Mucosa of descending colon (tissue), 3 donors: ENCODE measurements at regions not wholly inside any gene's neighbourhood (a gene's known extent, or its start where the extent isn't known, plus 50 kb on each side); places are given as distances from the start of the nearest gene placed in this dataset.

ENCODE experiments used
- ATAC-seq: fragments of 200-7000 bp; cut with Tn5 transposase; one replicate; pipeline ENCODE4 v1.9.1; 2020; ENCODE audit warnings: mild to moderate bottlenecking, moderate library complexity
- DNase-seq, 3 donors: peaks; one replicate each; pipeline ENCODE4 v3.0.0-alpha.2; 2020
- H3K36me3 ChIP-seq: fragments of 200-600 bp; one replicate; pipeline ENCODE4 v1.8.0; 2021; ENCODE audit warnings: low read depth, mild to moderate bottlenecking
- H3K4me1 ChIP-seq: fragments of 200-600 bp; one replicate; pipeline ENCODE4 v1.8.0; 2021; ENCODE audit warnings: low read depth, mild to moderate bottlenecking
- H3K4me3 ChIP-seq: fragments of 200-600 bp; one replicate; pipeline ENCODE4 v1.8.0; 2021; ENCODE audit warnings: mild to moderate bottlenecking
- H3K9me3 ChIP-seq: fragments of 200-600 bp; one replicate; pipeline ENCODE4 v1.8.0; 2021; ENCODE audit warnings: mild to moderate bottlenecking
- intact Hi-C, 2 donors: fragments of 100-400 bp; cut with DNase I in 1 of 2; cut with micrococcal nuclease in 1 of 2; formaldehyde crosslinking; loops; one replicate each; pipeline versions ENCODE4 v1.11.0 to v1.11.1; 2022; cut with DNase I, micrococcal nuclease
- TF ChIP-seq, protein P1 (sequence below): fragments of 200-600 bp; IDR thresholded peaks from one replicate; pipeline ENCODE4 v1.8.0; 2022; ENCODE audit warnings: antibody characterized with exemption, mild to moderate bottlenecking
- donor health status: DM: no; HTN: no; CAD: no; lungs with moderate emphysema.
- donor health status: DM: no; HTN: no; CAD: no.
- donor health status: DM: no; HTN: yes; CAD: no.

GRCh38 chr11:45067966-45068365 lies 78.5 kb upstream of the PRDM11 start:
- H3K4me3 ChIP-seq = no peak overlapping the region
- ATAC-seq (no peak), DNase-seq (no peak)
- H3K4me1 ChIP-seq = no peaks in the 10 kb centered on the region
- no peaks in the 10 kb centered on the region for H3K9me3 ChIP-seq
- TF ChIP-seq, protein P1, sequence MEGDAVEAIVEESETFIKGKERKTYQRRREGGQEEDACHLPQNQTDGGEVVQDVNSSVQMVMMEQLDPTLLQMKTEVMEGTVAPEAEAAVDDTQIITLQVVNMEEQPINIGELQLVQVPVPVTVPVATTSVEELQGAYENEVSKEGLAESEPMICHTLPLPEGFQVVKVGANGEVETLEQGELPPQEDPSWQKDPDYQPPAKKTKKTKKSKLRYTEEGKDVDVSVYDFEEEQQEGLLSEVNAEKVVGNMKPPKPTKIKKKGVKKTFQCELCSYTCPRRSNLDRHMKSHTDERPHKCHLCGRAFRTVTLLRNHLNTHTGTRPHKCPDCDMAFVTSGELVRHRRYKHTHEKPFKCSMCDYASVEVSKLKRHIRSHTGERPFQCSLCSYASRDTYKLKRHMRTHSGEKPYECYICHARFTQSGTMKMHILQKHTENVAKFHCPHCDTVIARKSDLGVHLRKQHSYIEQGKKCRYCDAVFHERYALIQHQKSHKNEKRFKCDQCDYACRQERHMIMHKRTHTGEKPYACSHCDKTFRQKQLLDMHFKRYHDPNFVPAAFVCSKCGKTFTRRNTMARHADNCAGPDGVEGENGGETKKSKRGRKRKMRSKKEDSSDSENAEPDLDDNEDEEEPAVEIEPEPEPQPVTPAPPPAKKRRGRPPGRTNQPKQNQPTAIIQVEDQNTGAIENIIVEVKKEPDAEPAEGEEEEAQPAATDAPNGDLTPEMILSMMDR = no peak
- H3K36me3 ChIP-seq = no peaks in the 10 kb centered on the region
- intact Hi-C loops = no loop called here

DNA sequence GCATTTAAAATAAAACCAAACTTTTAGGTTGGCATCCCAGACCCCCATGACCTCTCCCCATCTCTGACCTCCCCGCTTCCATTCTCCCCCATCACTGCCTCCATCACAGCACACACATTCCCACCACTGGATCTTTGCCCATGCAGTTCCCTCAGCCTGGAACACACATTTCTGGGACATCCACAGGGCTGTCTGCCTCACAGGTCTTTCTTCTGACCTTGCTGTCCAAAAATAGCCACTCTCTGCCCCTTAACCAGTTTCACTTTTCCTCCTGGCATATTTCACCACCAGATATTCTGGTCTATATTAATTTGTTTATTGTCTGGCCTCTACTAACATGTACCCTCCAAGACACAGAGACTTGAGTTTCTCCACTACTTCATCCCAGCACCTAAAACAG lies 75.2 kb upstream of the PRDM11 start:
- Histone ChIP-seq H3K4me1 (no peaks in the 10 kb centered on the region), H3K4me3 (no peak overlapping the region), H3K36me3 (no peaks in the 10 kb centered on the region), H3K9me3 (no peaks in the 10 kb centered on the region)
- intact Hi-C loops = no loop called here
- ATAC-seq = no peak
- TF ChIP-seq, protein P1 = no peak
- DNase-seq = no peak

- no peaks in the 10 kb centered on the region for H3K4me1 ChIP-seq
- ATAC-seq = peak; percentile 62
- DNase-seq = no peak
- TF ChIP-seq, protein P1 = no peak
- H3K4me3 ChIP-seq = no peak overlapping the region
- no peaks in the 10 kb centered on the region for H3K9me3 ChIP-seq
- intact Hi-C loops = no loop called here
- H3K36me3 ChIP-seq = no peaks in the 10 kb centered on the region
Observed at GRCh38 chr11:45073685-45074141, 72.7 kb upstream of the PRDM11 start.

DNA sequence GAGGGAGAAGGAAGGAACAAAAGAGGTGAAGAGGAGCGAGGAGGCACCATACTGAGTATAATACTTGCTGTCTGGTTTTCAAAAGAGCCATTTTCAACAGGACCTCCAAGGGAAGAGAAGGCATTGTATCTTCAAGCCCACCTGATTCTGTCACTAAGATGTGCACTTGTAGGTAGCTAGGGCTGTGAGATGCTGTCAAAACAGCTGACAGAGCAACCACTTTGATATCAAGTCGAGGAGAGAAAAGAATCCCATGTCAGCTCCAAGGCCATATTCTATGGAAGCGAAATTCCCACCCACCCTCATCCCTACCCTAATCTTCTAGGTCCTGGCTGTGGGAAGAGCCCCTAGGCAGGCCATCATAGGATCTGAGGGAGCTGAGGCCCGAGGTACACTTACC lies 70.9 kb upstream of the PRDM11 start:
- Histone ChIP-seq H3K4me3 (no peak overlapping the region), H3K4me1 (no peaks in the 10 kb centered on the region), H3K9me3 (no peaks in the 10 kb centered on the region), H3K36me3 (no peaks in the 10 kb centered on the region)
- intact Hi-C loops = no loop called here
- ATAC-seq (no peak), DNase-seq (no peak)
- TF ChIP-seq, protein P1 = no peak

- Histone ChIP-seq H3K4me1 (no peaks in the 10 kb centered on the region), H3K36me3 (no peaks in the 10 kb centered on the region), H3K9me3 (no peaks in the 10 kb centered on the region), H3K4me3 (no peak overlapping the region)
- intact Hi-C loops = no loop called here
- ATAC-seq (no peak), DNase-seq (no peak)
- TF ChIP-seq, protein P1 = no peak
Observed at GRCh38 chr11:45075952-45076351, 70.5 kb upstream of the PRDM11 start.

DNA sequence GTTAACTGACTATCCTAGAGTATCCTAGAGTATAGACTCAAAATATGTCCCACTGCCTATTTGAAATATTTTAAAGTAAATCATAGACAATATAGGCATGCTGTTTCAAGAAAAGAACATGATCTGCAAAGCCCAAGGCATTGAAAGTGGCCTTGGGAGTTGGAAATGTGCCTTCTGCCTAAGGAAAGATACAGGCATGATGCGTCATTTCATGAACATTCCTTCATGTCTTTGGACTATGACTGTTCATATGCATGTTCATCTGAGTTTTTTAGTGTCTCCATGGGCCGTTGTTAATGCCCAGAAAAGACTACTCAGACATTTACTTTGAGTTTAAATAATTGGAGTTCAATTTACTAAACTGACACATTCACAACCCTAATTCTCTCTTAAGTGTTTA lies 69.7 kb upstream of the PRDM11 start:
- Histone ChIP-seq H3K4me3 (no peak overlapping the region), H3K9me3 (no peaks in the 10 kb centered on the region), H3K36me3 (no peaks in the 10 kb centered on the region), H3K4me1 (no peaks in the 10 kb centered on the region)
- TF ChIP-seq, protein P1 = no peak
- no peak for ATAC-seq
- intact Hi-C loops = no loop called here
- no peak for DNase-seq
